ENCODE measurements at regions not wholly inside any gene's neighbourhood (a gene's known extent, or its start where the extent isn't known, plus 50 kb on each side); places are given as distances from the start of the nearest gene placed in this dataset.

GRCh38 chr5:145509336-145510136 lies 325.6 kb downstream of the PRELID2 start:
- Mint-ChIP-seq H3K9me3 (no peaks in the 10 kb centered on the region), H3K36me3 (ENCODE audit: low read depth) (no peaks in the 10 kb centered on the region), H3K4me1 (ENCODE audit: low read depth) (no peaks in the 10 kb centered on the region), H3K27me3 (ENCODE audit: low read depth) (no peaks in the 10 kb centered on the region), H3K4me3 (ENCODE audit: low read depth) (no peak overlapping the region), H3K27ac (no peak overlapping the region)
- no peak for DNase-seq (ENCODE audit: low spot score)
- intact Hi-C loops (cut with micrococcal nuclease): no loop called here

GRCh38 chr5:145506185-145506850 lies 328.8 kb downstream of the PRELID2 start:
- intact Hi-C loops (cut with micrococcal nuclease): no loop called here
- H3K27ac Mint-ChIP-seq: no peak overlapping the region
- no peak for DNase-seq (ENCODE audit: low spot score)
- H3K27me3 Mint-ChIP-seq (ENCODE audit: low read depth): no peaks in the 10 kb centered on the region
- no peaks in the 10 kb centered on the region for H3K36me3 Mint-ChIP-seq (ENCODE audit: low read depth)
- no peaks in the 10 kb centered on the region for H3K4me1 Mint-ChIP-seq (ENCODE audit: low read depth)
- no peak overlapping the region for H3K4me3 Mint-ChIP-seq (ENCODE audit: low read depth)
- peaks cover 7% of the 10 kb centered on the region for H3K9me3 Mint-ChIP-seq

DNA sequence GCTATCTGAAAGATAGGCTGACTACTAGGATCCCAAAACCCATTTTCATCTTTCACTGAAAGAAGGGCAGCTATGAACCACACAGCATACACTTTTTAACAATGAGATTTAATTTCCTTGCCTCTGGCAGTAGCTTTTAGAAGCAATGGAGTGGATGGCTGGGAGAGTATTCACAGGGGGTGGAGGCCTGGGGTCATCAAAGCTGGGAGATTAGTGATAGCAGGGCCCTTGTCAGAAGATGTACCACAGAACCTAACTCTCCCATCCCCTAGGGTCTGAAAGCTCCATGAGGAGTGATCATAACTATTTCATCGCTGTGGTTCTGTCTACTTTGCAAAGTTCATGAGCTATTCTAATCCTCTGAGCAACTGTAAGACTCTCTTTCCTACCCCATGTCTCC lies 332.2 kb downstream of the PRELID2 start:
- intact Hi-C loops (cut with micrococcal nuclease): no loop called here
- Mint-ChIP-seq H3K27me3 (ENCODE audit: low read depth) (no peaks in the 10 kb centered on the region), H3K4me3 (ENCODE audit: low read depth) (no peak overlapping the region), H3K4me1 (ENCODE audit: low read depth) (no peaks in the 10 kb centered on the region), H3K9me3 (peaks cover 7% of the 10 kb centered on the region), H3K36me3 (ENCODE audit: low read depth) (no peaks in the 10 kb centered on the region), H3K27ac (no peak overlapping the region)
- DNase-seq (ENCODE audit: low spot score): no peak

GRCh38 chr5:145500710-145501109 lies 334.4 kb downstream of the PRELID2 start:
- Mint-ChIP-seq H3K4me1 (ENCODE audit: low read depth) (no peaks in the 10 kb centered on the region), H3K4me3 (ENCODE audit: low read depth) (no peak overlapping the region), H3K9me3 (peaks cover 7% of the 10 kb centered on the region), H3K36me3 (ENCODE audit: low read depth) (no peaks in the 10 kb centered on the region), H3K27ac (no peak overlapping the region), H3K27me3 (ENCODE audit: low read depth) (no peaks in the 10 kb centered on the region)
- intact Hi-C loops (cut with micrococcal nuclease): no loop called here
- no peak for DNase-seq (ENCODE audit: low spot score)

DNA sequence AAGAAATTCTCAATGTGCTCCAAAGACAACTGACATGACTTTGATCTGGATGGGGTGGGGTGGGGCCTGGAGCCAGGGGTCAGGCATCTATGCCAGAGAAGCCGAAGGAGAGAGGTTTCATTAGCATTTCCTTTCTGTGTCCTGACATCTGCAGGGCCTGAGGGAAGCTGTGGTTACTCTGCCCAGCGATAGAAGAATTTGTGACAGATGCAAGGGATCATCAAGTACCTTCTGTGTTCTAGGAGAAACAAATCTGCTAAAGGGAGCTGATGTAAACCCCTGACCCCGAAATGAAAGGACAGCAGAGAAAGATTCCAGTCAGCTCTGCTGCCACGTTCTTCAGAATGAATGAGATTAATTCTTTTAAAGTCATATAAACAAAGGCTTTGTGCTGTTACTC lies 335.7 kb downstream of the PRELID2 start:
- Mint-ChIP-seq H3K9me3 (peaks cover 7% of the 10 kb centered on the region), H3K27me3 (ENCODE audit: low read depth) (no peaks in the 10 kb centered on the region), H3K36me3 (ENCODE audit: low read depth) (no peaks in the 10 kb centered on the region), H3K4me3 (ENCODE audit: low read depth) (no peak overlapping the region), H3K4me1 (ENCODE audit: low read depth) (no peaks in the 10 kb centered on the region), H3K27ac (no peak overlapping the region)
- intact Hi-C loops (cut with micrococcal nuclease): no loop called here
- DNase-seq (ENCODE audit: low spot score): no peak

GRCh38 chr5:145497052-145497451 lies 338.1 kb downstream of the PRELID2 start:
- Mint-ChIP-seq H3K27me3 (ENCODE audit: low read depth) (no peaks in the 10 kb centered on the region), H3K9me3 (peaks cover 5% of the 10 kb centered on the region), H3K4me3 (ENCODE audit: low read depth) (no peak overlapping the region), H3K4me1 (ENCODE audit: low read depth) (no peaks in the 10 kb centered on the region), H3K36me3 (ENCODE audit: low read depth) (no peaks in the 10 kb centered on the region), H3K27ac (no peak overlapping the region)
- no peak for DNase-seq (ENCODE audit: low spot score)
- intact Hi-C loops (cut with micrococcal nuclease): no loop called here

GRCh38 chr5:145495741-145496140 lies 339.4 kb downstream of the PRELID2 start:
- no peak for DNase-seq (ENCODE audit: low spot score)
- no peaks in the 10 kb centered on the region for H3K36me3 Mint-ChIP-seq (ENCODE audit: low read depth)
- H3K4me3 Mint-ChIP-seq (ENCODE audit: low read depth): no peak overlapping the region
- no peak overlapping the region for H3K27ac Mint-ChIP-seq
- H3K4me1 Mint-ChIP-seq (ENCODE audit: low read depth): no peaks in the 10 kb centered on the region
- no peaks in the 10 kb centered on the region for H3K27me3 Mint-ChIP-seq (ENCODE audit: low read depth)
- H3K9me3 Mint-ChIP-seq: no peaks in the 10 kb centered on the region
- intact Hi-C loops (cut with micrococcal nuclease): no loop called here

DNA sequence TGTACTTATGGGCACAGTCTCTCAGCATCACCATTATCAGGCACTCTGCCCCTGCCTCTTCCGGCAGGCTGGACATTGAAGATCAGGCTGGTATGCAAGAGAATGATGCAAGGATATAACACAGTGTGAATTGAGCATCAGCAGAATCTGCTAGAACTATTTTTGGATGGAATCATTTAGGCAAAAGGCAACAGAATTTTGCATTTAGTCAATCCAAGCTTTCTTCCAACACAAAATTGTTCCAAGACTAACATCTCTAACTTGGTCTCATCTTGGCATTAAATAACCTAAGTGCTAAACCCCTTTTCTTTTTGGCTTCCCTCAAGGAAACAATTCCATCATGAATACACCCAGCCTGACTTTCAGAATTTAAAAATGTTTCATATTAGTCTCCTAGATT lies 339.9 kb downstream of the PRELID2 start:
- no peaks in the 10 kb centered on the region for H3K9me3 Mint-ChIP-seq
- no peaks in the 10 kb centered on the region for H3K36me3 Mint-ChIP-seq (ENCODE audit: low read depth)
- no peak overlapping the region for H3K4me3 Mint-ChIP-seq (ENCODE audit: low read depth)
- no peak overlapping the region for H3K27ac Mint-ChIP-seq
- H3K4me1 Mint-ChIP-seq (ENCODE audit: low read depth): no peaks in the 10 kb centered on the region
- H3K27me3 Mint-ChIP-seq (ENCODE audit: low read depth): no peaks in the 10 kb centered on the region
- intact Hi-C loops (cut with micrococcal nuclease): no loop called here
- no peak for DNase-seq (ENCODE audit: low spot score)

DNA sequence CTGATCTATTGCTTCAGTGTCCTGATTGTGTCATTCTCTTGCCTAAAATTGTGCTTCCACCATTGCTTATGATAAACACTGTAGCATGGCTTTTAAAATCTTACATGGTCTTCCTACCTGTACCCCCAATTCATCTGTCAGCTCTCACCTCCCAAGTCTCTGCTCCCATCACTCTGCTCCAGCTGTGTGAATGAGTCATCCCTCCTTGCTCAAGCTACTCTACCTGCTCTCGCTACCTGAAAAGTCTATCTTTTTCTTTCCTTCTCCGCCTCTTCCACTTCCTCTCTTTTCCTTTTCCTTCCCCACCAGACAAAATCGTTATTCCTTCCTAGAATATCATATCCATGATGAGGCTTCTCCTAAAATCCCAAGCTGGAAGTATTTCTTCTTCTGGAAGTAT lies 341.7 kb downstream of the PRELID2 start:
- no peak for DNase-seq (ENCODE audit: low spot score)
- intact Hi-C loops (cut with micrococcal nuclease): no loop called here
- Mint-ChIP-seq H3K4me1 (ENCODE audit: low read depth) (no peaks in the 10 kb centered on the region), H3K36me3 (ENCODE audit: low read depth) (no peaks in the 10 kb centered on the region), H3K4me3 (ENCODE audit: low read depth) (no peak overlapping the region), H3K9me3 (no peaks in the 10 kb centered on the region), H3K27ac (no peak overlapping the region), H3K27me3 (ENCODE audit: low read depth) (no peaks in the 10 kb centered on the region)

- Mint-ChIP-seq H3K27ac (no peak overlapping the region), H3K27me3 (ENCODE audit: low read depth) (no peaks in the 10 kb centered on the region), H3K9me3 (no peaks in the 10 kb centered on the region), H3K4me1 (ENCODE audit: low read depth) (no peaks in the 10 kb centered on the region), H3K4me3 (ENCODE audit: low read depth) (no peak overlapping the region), H3K36me3 (ENCODE audit: low read depth) (no peaks in the 10 kb centered on the region)
- DNase-seq (ENCODE audit: low spot score): no peak
- intact Hi-C loops (cut with micrococcal nuclease): no loop called here
Observed at GRCh38 chr5:145489516-145489915, 345.6 kb downstream of the PRELID2 start.

GRCh38 chr5:145484158-145484557 lies 351.0 kb downstream of the PRELID2 start:
- H3K36me3 Mint-ChIP-seq (ENCODE audit: low read depth): no peaks in the 10 kb centered on the region
- no peak overlapping the region for H3K4me3 Mint-ChIP-seq (ENCODE audit: low read depth)
- H3K9me3 Mint-ChIP-seq: no peaks in the 10 kb centered on the region
- no peak overlapping the region for H3K27ac Mint-ChIP-seq
- H3K27me3 Mint-ChIP-seq (ENCODE audit: low read depth): no peaks in the 10 kb centered on the region
- H3K4me1 Mint-ChIP-seq (ENCODE audit: low read depth): no peaks in the 10 kb centered on the region
- DNase-seq (ENCODE audit: low spot score): no peak
- intact Hi-C loops (cut with micrococcal nuclease): no loop called here

DNA sequence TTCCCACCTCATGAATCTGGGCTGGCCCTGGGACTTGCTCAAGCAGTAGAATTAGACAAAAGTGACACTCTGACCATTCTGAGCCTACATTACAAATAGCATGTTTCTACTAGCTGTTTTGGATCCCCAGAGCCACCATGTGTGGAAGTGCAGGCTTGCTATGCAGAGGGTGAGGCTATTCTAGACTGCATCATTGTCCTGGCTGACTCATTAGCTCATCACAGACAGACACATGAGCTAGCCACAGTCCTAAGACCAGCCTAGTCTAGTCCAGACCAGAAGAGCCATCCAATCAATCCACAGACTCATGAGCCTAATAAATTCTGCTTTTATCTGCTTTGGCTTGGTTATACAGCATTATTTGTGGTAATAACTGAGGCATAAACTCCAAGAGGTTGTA lies 351.9 kb downstream of the PRELID2 start:
- Mint-ChIP-seq H3K27me3 (ENCODE audit: low read depth) (no peaks in the 10 kb centered on the region), H3K4me1 (ENCODE audit: low read depth) (no peaks in the 10 kb centered on the region), H3K27ac (no peak overlapping the region), H3K9me3 (peaks cover 6% of the 10 kb centered on the region), H3K4me3 (ENCODE audit: low read depth) (no peak overlapping the region), H3K36me3 (ENCODE audit: low read depth) (no peaks in the 10 kb centered on the region)
- DNase-seq (ENCODE audit: low spot score): no peak
- intact Hi-C loops (cut with micrococcal nuclease): no loop called here

GRCh38 chr5:145479857-145480256 lies 355.3 kb downstream of the PRELID2 start:
- Mint-ChIP-seq H3K9me3 (peaks cover 10% of the 10 kb centered on the region), H3K4me1 (ENCODE audit: low read depth) (no peaks in the 10 kb centered on the region), H3K27me3 (ENCODE audit: low read depth) (no peaks in the 10 kb centered on the region), H3K27ac (no peak overlapping the region), H3K36me3 (ENCODE audit: low read depth) (no peaks in the 10 kb centered on the region), H3K4me3 (ENCODE audit: low read depth) (no peak overlapping the region)
- DNase-seq (ENCODE audit: low spot score): no peak
- intact Hi-C loops (cut with micrococcal nuclease): no loop called here
